WTC11 (cell line): ENCODE measurements at regions not wholly inside any gene's neighbourhood (a gene's known extent, or its start where the extent isn't known, plus 50 kb on each side); places are given as distances from the start of the nearest gene placed in this dataset.

Source experiments
- ATAC-seq: fragments of 200-7000 bp; cut with Tn5 transposase; 2 replicates; pipeline ENCODE4 v1.10.0; 2021; ENCODE audit warnings: mild to moderate bottlenecking, moderate library complexity
- CTCF ChIA-PET: fragments of 300-600 bp; sonication (Branson Sonifier 250); formaldehyde crosslinking; loops from one replicate; lab custom pipeline; 2021; ENCODE audit warnings: antibody characterized with exemption; lab: Charles Lee
- POLR2A ChIA-PET: fragments of 350-600 bp; sonication (Branson Sonifier 250); formaldehyde crosslinking; loops from one replicate; lab custom pipeline; 2021; ENCODE audit warnings: antibody characterized with exemption; lab: Charles Lee
- DNase-seq: peaks from one replicate; pipeline ENCODE4 v3.0.0; 2021; ENCODE audit warnings: low spot score
- H3K27ac Mint-ChIP-seq: 2 replicates; pipeline ENCODE4 v1.8.0; 2021; ENCODE audit warnings: mixed read lengths
- H3K27me3 Mint-ChIP-seq: 2 replicates; pipeline ENCODE4 v1.8.0; 2021; ENCODE audit warnings: low read depth, mild to moderate bottlenecking, moderate library complexity, mixed read lengths
- H3K36me3 Mint-ChIP-seq: 2 replicates; pipeline ENCODE4 v1.8.0; 2021; ENCODE audit warnings: mixed read lengths
- H3K4me1 Mint-ChIP-seq: 2 replicates; pipeline ENCODE4 v1.8.0; 2022; ENCODE audit warnings: mixed read lengths
- H3K4me3 Mint-ChIP-seq: 2 replicates; pipeline ENCODE4 v1.8.0; 2021; ENCODE audit warnings: mild to moderate bottlenecking, moderate library complexity, mixed read lengths
- H3K9me3 Mint-ChIP-seq: 2 replicates; pipeline ENCODE4 v1.8.0; 2021; ENCODE audit warnings: mixed read lengths
- AFF4 ChIP-seq: sonication (generic); formaldehyde crosslinking; IDR thresholded peaks from 2 replicates; pipeline ENCODE4 v1.8.1; 2023; ENCODE audit warnings: mild to moderate bottlenecking, missing genetic modification reagents, borderline replicate concordance
- AR ChIP-seq: fragments of 250-450 bp; sonication (Bioruptor Pico); IDR thresholded peaks from 2 replicates; pipeline ENCODE4 v1.9.0; 2021; ENCODE audit warnings: mild to moderate bottlenecking
- ATF1 ChIP-seq: sonication (generic); formaldehyde crosslinking; IDR thresholded peaks from 2 replicates; pipeline ENCODE4 v1.8.1; 2023; ENCODE audit warnings: mild to moderate bottlenecking, moderate library complexity, missing genetic modification reagents
- ATF3 ChIP-seq: sonication (generic); formaldehyde crosslinking; conservative IDR thresholded peaks from 2 replicates; pipeline ENCODE4 v1.8.1; 2022; ENCODE audit warnings: mild to moderate bottlenecking, missing genetic modification reagents
- CREB1 ChIP-seq: sonication (generic); formaldehyde crosslinking; IDR thresholded peaks from 2 replicates; pipeline ENCODE4 v1.8.0; 2023; ENCODE audit warnings: mild to moderate bottlenecking, missing genetic modification reagents
- CTCF ChIP-seq: fragments of 200-600 bp; IDR thresholded peaks from 2 replicates; pipeline ENCODE4 v1.8.0; 2022; ENCODE audit warnings: antibody characterized with exemption
- ELF4 ChIP-seq: sonication (generic); formaldehyde crosslinking; IDR thresholded peaks from 2 replicates; pipeline ENCODE4 v1.8.1; 2022; ENCODE audit warnings: low read depth, mild to moderate bottlenecking, moderate library complexity, missing genetic modification reagents
- FOXK1 ChIP-seq: sonication (generic); formaldehyde crosslinking; IDR thresholded peaks from 2 replicates; pipeline ENCODE4 v1.8.0; 2022; ENCODE audit warnings: mild to moderate bottlenecking, moderate library complexity, missing genetic modification reagents
- GABPB1 ChIP-seq: sonication (generic); formaldehyde crosslinking; IDR thresholded peaks from 2 replicates; pipeline ENCODE4 v1.8.1; 2023; ENCODE audit warnings: mild to moderate bottlenecking, missing genetic modification reagents
- PREB ChIP-seq: sonication (generic); formaldehyde crosslinking; IDR thresholded peaks from 2 replicates; pipeline ENCODE4 v1.8.1; 2022; ENCODE audit warnings: mild to moderate bottlenecking, missing genetic modification reagents, moderate library complexity, borderline replicate concordance
- PRRX2 ChIP-seq: fragments of 250-450 bp; sonication (Bioruptor Pico); IDR thresholded peaks from 2 replicates; pipeline ENCODE4 v1.8.0; 2021; ENCODE audit warnings: mild to moderate bottlenecking
- TP53 ChIP-seq: sonication (generic); formaldehyde crosslinking; IDR thresholded peaks from 2 replicates; pipeline ENCODE4 v1.8.1; 2023; ENCODE audit warnings: mild to moderate bottlenecking, missing genetic modification reagents
- USF1 ChIP-seq: sonication (generic); formaldehyde crosslinking; IDR thresholded peaks from 2 replicates; pipeline ENCODE4 v1.8.0; 2022; ENCODE audit warnings: mild to moderate bottlenecking, missing genetic modification reagents
- ZNF121 ChIP-seq: sonication (generic); formaldehyde crosslinking; IDR thresholded peaks from 2 replicates; pipeline ENCODE4 v1.8.0; 2023; ENCODE audit warnings: missing genetic modification reagents
- ZNF232 ChIP-seq: sonication (generic); formaldehyde crosslinking; IDR thresholded peaks from 2 replicates; pipeline ENCODE4 v1.8.0; 2022; ENCODE audit warnings: mild to moderate bottlenecking, missing genetic modification reagents
- ZNF263 ChIP-seq: sonication (generic); formaldehyde crosslinking; IDR thresholded peaks from 2 replicates; pipeline ENCODE4 v1.8.1; 2022; ENCODE audit warnings: low read depth, mild to moderate bottlenecking, moderate library complexity, missing genetic modification reagents
- ZNF396 ChIP-seq: fragments of 250-450 bp; sonication (Bioruptor Pico); IDR thresholded peaks from 2 replicates; pipeline ENCODE4 v1.8.0; 2021; ENCODE audit warnings: mild to moderate bottlenecking, moderate library complexity, borderline replicate concordance

GRCh38 chr6:163929538-163929937 lies 515.0 kb downstream of the QKI start:
- TF ChIP-seq ZNF396 (CRISPR knock-in tag) (no peak), CTCF (no peak), ZNF263 (CRISPR knock-in tag) (no peak), ATF1 (no peak), PREB (CRISPR knock-in tag) (no peak), AR (CRISPR knock-in tag) (no peak), USF1 (no peak), CREB1 (CRISPR knock-in tag) (no peak), GABPB1 (no peak), TP53 (no peak), FOXK1 (CRISPR knock-in tag) (no peak), ZNF121 (CRISPR knock-in tag) (no peak), ATF3 (CRISPR knock-in tag) (no peak), ZNF232 (no peak), ELF4 (CRISPR knock-in tag) (no peak), AFF4 (CRISPR knock-in tag) (no peak), PRRX2 (CRISPR knock-in tag) (no peak)
- H3K4me1 Mint-ChIP-seq, result peaks cover 16% of the 10 kb centered on the region
- no peak overlapping the region for H3K4me3 Mint-ChIP-seq
- CTCF ChIA-PET, result no interaction called here
- no peak for DNase-seq
- H3K9me3 Mint-ChIP-seq, result peaks cover 12% of the 10 kb centered on the region
- H3K27me3 Mint-ChIP-seq, result no peaks in the 10 kb centered on the region
- ATAC-seq, result no peak
- H3K36me3 Mint-ChIP-seq, result peaks cover 4% of the 10 kb centered on the region; the same call in 1 of the 2 replicates
- H3K27ac Mint-ChIP-seq, result no peak overlapping the region
- POLR2A ChIA-PET, result no interaction called here
